GM18907 (cell line): ENCODE measurements at regions not wholly inside any gene's neighbourhood (a gene's known extent, or its start where the extent isn't known, plus 50 kb on each side); places are given as distances from the start of the nearest gene placed in this dataset.

Source experiments
- ATAC-seq: cut with Tn5 transposase; IDR thresholded peaks from one replicate; pipeline ENCODE4 v1.9.1; 2021; ENCODE audit warnings: mild to moderate bottlenecking, moderate library complexity; ENCODE audit not compliant: unreplicated experiment

DNA sequence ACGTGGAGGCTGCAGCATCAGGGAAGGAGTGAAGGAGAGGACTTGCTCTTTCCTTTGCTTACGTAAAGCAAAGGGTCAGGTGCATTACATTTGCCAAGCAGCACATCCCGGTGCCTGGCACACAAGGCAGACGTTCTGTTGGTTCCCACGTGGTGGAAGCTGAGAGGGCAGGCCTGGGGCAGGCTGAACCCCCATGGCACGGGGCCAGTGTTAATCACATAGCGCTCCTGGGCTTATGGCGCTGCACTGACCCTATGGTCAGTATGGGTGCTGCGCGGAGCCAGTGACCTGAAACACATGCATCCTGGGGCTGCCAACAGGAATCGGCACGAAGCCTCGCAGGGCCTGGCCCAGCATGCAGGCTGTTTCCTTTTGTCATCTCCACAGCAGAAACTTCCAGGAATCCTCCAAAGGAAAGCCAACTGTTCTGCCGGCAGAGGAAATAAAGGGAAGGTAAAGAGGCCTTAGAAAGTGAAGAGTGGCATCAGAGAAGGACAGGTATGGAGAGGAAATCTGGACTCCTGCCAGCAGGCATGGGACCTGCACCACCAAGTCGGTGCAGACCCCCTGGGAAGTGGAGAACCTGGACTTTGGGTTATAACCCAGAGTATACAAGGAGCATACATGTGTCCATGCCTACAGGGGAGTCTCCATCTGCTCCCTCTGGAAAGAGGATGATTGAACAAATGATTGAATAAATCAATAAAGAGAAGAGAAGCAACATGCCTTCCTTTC lies 560.2 kb downstream of the TCERG1L start:
- ATAC-seq: no peak

DNA sequence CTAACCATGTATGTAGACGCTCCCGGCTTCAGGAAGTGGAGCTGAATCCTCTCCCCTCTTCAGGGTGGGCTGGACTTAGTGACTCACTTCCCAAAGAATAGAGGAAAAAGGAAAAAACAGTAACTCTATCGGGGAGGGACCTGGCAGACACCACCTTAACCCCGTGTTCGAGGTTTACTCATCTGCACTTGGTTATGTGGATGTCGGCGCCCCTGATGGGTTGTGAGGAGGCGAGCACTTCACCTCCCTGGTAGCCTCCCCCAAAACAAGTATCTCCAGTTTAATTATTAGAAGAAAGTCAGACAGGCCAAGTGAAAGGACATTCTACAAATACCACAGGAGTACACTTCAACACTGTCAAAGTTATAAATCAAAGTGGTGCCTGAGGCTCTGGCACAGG lies 559.7 kb downstream of the TCERG1L start:
- ATAC-seq: no peak

DNA sequence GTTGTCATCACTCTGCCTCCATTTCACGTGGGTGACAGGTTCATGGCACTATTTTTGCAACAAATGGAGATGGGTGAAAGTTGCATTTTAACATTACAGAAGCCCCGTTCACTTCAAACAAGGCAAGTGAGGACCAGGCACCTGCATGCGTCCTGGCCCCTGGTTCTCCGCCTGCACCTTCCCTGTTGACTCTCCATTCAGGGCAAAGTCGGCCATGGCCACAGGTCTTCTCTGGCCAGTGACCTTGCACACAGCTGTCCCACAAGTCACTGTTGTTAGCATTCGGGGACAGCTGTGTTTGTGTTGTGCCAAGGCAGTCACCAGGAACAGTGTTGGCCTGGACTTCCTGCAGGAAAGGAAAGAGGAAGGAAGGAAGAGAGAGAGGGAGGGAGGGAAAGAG lies 554.9 kb downstream of the TCERG1L start:
- ATAC-seq: no peak

DNA sequence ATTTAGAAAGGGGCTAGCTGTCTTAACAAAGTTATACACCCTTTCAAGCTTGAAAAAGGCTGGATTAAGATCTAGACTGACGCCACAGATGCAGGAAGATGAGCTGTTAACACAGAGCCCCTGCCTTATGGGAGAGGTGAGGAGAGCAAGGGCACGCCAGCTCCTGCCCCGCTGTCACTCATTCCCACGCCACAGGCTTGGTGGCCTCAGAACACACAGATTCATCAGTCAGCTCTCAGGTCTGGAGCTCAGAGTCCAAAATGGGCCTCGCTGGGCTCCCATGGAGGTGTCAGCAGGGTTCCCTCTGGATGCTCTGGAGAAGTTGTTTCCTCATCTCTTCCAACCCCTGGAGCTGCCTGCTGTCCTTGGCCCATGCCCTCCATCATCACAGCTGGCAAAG lies 554.2 kb downstream of the TCERG1L start:
- no peak for ATAC-seq

DNA sequence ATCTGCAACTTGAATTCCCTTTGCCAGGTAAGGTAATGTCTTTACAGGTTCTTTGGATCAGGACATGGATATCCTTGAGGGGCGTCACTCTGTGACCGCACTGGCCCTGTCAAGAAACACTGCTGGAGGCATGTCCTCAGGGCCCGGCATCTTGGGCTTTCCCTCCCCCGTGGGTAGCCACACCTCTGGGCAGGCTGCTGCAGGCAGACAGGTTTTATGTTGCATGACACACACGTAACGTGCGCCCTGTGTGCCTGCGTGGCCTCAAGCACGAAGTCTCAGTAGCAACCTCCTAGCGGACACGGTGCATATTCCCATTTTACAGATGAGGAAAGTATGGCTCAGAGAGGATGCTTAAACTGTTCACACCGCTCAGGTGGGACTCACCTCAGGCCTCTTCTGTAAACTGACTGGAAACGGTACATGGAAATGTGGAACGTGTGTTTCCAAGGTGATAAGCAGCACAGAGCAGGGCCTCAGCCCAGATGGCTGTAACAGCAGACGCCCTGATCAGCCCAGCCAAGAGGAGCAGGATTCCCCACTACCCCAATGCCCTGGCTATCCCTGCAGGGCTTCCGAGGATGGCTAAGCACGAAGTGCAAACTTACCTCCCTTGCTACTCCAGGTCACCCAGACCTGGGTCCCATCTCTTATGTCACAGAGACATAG lies 553.6 kb downstream of the TCERG1L start:
- ATAC-seq: no peak

DNA sequence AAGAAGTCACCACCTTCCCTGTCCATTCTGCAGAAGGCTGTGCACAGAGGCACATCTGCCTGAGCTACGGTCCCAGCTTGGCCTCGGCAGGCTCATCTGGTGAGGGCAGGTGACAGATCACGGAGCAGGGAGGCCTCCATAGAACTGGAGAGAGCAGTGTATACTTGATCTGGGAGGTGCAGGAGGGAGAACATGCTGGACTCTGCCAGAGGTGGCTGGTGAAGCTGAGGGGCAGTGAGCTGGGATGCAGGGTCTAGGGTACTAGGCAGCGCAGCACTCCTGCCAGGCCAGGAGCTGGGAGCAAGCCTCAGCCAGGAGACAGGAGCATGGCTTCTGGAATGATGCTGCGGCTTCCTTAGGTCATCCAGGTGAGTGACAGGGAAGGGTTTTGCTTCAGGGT lies 553.0 kb downstream of the TCERG1L start:
- no peak for ATAC-seq

DNA sequence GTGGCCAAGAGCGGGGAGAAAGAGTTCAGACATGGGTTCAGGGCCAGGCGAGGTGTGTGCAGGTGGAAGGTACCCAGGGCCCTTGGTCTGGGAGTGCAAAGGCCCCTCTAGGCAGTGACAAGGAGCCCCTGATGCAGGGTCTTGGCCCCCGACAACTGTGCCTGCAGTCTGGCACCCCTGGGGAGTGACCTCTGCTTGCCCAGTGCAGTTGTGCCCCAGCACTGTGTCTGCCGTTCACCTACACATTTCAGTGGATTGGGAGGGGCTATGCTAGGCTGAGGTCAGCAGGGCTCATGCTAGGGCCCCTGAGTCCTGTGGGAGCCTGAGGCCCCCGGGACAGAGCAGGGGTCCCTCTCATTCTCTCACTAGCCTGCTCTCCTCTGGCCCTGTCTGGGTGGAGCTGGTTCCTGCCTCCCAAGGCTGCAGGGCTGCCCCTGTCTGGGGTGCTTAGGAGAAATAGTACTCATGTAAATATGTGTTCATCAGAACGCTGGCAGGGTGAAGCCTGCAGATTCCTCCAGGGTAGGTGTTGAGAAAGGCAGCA lies 550.4 kb downstream of the TCERG1L start:
- ATAC-seq: no peak

DNA sequence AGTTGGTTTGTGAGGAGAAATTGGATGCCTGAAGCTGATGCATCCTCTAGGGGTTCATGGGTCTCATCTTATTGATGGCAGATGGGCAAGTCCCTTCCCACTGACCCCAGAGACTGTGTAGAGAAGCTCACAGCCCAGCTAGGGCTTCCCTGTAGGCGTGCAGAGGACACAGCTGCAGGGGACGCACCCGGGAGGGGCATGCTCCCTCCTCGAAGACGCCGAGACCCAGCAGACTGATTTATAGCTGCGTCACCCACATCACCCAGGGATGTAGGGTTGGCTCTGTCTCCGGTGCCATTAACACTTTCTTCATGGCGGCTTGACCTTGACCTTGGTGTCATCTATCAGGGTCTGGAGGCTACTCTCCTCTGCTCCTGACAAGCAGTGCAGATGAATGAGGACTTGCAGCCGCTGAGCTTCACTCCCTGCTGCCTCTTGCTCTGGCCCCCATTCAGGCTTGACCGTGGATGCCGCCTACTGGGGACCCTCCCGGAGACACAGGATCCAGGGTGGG lies 549.7 kb downstream of the TCERG1L start:
- no peak for ATAC-seq

DNA sequence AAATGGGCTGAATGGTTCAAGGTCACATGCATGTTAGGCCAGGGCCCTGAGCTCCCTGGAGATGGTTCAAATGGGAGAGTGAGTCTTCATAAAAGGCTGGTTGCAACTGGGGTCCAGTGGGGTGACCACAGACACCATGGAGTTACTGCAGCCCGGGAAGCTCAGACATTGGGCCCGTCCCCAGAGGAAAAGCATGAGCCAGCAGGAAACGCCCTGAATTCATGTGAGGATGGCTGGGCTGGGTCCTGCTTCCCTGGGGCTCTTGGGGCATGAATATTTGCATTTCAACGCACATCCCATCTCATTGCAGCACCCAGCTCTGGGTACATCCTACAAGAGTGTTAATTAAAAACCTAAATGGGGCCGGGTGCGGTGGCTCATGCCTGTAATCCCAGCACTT lies 549.0 kb downstream of the TCERG1L start:
- no peak for ATAC-seq

DNA sequence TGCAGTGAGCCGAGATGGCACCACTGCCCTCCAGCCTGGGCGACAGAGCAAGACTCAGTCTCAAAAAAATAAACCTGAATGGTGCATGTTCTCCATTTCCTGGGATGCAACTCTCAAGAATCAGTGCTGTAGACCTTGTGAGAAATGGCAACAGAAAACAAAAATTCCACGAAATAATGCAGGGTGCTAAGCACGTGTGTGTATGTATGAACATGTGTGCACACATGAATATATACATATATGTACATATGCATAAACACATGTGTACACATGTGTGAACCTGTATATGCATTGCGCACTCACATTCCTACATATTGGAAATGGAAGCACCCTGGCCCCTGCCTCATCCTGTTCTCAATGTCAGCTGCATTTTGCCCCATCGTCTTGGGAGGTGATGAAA lies 548.5 kb downstream of the TCERG1L start:
- ATAC-seq: no peak

DNA sequence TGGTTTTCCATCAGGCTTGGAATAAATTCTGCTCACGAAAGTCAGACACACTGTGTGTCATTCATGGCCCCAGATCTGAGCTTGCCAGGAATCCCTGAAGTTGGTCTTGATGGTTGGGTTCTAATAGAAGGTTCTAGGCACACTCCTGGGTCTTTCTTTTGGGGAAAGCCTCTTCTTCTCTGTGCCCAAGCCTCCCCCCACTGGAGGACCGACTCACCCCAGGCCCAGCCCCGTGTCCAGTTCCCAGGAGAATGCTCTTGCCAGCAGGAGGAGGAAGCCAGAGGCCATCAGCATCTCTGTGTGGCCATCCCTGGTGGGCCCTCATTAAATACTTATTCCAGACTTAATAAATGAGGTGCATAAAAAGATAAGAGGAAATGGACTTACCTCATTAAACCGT lies 548.0 kb downstream of the TCERG1L start:
- no peak for ATAC-seq

DNA sequence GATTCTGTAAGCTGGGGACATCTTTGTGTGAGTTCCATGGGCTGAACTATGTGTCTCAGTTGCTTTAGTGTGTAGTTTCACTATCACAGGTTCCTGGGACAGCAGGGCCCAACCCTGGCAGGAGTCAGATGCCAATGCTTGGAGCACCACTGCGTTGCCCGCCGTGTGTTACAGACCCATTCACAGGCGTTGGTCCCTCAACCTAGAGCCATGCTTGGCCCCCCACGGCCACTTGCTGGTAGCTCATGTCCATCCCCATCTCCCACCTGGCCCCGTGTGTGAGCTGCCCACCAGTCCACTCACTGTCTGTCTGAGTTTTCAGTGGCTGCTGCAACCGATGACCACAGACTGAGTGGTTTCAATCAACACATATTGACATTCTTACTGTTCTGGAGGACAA lies 546.9 kb downstream of the TCERG1L start:
- no peak for ATAC-seq

DNA sequence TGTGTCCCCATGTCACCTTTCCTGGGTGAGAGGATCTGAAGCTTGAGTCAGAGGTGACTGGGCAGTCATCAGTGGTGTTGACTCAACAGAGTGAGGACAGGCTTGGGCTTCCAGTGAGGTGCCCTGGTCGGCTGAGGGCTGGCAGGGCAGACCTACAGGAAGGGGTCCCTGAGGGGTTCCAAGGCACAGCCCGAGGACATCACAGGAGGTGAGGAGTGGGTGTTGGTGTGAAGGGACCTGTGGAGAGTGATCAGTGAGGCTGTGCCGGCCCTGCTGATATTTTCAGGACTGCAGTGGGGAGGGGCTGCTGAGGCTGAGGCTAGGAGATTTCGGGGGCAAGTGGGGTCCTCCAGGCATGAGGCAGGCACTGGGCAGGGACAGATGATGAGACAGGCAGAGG lies 545.5 kb downstream of the TCERG1L start:
- no peak for ATAC-seq

DNA sequence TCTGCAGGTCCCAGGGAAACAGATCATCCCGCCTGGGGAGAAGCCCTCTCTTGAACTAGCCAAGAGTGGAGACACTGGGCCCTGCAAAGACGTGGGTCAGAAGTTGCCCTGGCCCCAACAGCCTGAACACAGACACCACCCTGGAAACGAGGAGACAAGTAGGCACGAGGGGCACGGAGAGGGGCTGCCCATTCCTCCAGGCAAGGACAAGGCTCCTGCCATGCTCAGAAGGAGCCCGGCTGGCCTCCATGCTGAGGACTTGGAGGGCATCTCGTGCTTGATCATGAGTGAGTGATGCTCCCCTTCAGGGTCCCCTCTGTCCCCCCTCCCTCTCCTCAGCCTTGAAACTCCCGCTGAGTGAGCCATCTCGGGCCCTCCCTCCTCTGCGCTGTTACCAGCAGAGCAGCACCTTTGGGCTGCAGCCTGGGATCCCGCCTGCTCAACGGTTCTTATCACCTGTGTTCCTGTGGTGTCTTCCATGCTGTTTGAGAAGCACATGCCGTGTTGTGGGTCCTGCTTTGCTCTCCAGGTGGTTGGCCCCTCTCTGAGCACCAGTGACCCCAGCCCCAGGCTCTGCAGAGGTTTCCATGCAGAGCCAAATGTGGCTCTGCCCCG lies 544.3 kb downstream of the TCERG1L start:
- ATAC-seq: no peak

DNA sequence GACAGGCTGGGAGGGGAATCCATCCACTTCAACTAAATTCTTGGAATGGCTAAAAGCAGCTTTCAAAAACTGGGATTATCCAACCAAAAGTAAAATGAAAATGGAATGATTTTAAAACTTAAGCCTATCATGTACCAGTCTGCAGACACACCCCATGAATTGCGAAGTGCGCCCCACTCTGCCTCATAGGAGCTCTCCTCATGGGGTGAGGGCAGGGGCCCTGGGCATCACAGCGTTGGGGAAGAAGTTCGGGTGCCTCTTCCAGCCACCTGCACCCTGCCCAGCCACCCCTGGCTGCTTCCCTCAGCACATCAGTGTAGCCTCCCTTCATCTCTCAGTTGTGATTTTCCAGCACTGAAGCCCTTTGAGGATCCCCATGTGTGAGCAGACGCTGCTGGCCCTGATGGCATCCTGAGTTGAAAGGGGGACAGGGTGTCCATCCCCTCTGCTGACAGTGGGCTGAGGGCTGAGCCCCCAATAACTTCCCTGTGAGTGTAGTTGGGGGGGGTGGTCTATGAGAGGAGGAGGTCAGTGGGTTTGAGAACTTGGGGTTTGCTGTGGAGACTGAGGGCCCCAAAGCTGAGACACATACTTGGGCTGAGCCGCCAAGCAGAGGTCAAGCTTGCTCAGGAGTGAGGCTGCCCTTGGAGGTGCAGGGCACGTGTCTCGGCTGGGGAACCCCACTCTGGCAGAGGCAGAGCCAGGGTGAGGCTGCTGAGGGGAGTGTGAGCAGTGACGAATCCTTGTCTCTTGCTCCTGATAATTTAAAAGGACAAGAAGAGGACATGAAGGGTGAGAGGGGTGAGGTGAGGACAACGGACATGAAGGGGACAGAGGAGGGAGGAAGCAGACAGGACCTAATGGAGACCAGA lies 542.1 kb downstream of the TCERG1L start:
- no peak for ATAC-seq

DNA sequence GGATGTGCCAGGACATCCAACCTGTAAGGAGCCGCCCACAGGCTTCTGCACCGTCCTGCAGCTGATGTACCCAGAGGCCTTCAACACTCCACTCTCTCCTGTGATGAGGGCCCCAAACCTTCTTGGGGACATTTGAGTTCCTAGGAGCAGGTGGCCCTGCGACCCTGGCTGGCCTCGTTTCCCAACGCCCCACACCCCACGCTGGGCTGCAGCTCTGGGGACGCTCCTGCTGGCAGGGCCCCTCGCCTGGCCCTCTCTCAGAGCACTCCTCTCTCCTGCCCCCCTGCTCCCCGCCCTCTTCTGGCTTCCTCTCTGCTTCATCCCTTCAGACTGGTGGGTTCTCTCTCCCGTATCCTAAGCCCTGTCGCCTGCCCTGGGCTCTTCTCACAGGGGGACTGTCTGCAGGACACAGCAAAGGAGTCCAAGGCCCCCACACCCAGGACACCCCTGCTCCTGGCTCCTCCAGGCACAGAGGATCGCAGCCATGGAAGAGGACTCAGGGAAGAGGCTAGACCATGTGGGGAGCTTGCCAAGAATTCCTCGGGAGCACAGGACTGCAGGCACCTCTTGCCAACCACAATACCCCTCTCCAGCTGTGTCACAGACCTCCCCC lies 541.4 kb downstream of the TCERG1L start:
- ATAC-seq: no peak

DNA sequence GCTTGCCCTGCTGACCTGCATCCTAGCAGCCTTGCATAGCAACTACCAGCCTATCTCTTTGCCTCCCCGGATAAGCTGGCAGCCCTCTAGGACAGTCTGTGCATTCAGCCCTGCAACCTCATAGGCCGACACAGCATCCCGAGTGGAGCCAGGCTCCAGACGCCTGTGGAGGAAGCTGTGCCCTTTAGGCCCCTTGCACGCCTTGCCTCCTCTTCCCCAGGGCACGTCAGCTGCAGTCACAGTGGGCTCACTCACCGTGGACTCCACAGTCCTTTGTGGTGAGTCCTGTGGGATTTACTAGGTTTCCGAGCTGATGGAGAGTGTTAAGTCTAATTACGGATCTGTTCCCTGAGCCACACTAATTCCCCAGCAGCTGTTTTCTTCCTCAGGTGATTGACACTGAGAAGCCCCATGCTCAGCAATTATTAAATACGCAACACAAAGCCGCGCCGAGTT lies 540.0 kb downstream of the TCERG1L start:
- ATAC-seq: no peak

DNA sequence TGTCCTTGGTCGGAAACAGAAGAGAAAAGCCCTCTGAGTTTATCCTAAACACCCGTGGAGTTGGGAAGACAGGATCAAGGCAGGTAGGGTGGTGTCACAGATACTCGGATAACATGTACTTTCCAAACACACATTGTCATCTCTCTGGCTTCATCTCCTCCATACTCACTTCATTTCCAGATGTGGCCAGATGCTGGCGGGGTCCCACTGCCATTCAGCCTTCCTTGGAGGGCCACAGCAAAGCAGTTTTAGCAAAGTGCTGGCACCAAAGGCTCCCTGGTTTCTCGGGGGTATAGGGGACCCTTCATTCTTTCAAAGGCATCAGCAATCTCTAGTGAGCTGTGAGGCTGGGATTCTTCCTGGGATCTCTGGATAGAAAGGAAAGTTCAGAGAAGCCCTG lies 539.5 kb downstream of the TCERG1L start:
- no peak for ATAC-seq

DNA sequence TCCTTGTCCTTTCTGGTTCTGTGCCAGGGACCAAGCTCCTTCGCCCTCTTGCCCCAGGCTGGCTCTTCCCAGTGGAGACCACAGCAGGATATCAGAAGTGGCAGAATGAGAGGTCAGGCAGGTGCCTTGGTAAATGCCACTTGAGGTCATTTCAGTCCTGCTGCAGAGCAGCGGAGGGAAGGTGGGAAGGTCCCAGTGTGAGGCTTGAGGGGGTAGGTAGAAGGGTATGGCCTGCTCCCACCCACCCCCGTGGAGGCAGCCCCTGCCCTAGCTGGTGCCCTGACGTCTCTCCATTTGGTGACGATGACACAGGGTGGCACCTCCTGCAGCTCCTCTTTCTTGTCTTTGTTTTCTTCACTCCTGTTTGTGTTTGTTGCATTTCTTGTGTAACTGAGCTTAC lies 538.8 kb downstream of the TCERG1L start:
- ATAC-seq: no peak

DNA sequence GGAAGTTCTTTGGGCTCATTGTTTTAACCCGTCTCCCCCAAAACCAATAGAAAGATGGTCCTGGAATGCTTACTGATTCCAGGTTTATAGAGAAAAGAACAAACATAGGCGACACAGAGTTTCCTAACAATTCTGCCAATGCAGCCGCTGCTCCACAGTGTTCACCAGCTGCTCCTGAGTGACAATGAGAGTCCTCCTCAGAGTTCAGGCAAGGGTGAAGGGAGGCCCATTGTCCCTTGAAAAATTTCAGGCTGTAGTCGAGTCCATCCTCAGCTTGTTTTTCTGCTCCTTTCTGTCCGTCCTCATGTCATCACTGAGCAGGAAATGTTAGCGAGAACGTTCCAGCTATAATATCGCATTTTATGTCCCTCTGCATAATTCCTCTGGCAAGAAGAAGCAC lies 537.6 kb downstream of the TCERG1L start:
- ATAC-seq: no peak
